ENCODE measurements at regions not wholly inside any gene's neighbourhood (a gene's known extent, or its start where the extent isn't known, plus 50 kb on each side); places are given as distances from the start of the nearest gene placed in this dataset.

DNA sequence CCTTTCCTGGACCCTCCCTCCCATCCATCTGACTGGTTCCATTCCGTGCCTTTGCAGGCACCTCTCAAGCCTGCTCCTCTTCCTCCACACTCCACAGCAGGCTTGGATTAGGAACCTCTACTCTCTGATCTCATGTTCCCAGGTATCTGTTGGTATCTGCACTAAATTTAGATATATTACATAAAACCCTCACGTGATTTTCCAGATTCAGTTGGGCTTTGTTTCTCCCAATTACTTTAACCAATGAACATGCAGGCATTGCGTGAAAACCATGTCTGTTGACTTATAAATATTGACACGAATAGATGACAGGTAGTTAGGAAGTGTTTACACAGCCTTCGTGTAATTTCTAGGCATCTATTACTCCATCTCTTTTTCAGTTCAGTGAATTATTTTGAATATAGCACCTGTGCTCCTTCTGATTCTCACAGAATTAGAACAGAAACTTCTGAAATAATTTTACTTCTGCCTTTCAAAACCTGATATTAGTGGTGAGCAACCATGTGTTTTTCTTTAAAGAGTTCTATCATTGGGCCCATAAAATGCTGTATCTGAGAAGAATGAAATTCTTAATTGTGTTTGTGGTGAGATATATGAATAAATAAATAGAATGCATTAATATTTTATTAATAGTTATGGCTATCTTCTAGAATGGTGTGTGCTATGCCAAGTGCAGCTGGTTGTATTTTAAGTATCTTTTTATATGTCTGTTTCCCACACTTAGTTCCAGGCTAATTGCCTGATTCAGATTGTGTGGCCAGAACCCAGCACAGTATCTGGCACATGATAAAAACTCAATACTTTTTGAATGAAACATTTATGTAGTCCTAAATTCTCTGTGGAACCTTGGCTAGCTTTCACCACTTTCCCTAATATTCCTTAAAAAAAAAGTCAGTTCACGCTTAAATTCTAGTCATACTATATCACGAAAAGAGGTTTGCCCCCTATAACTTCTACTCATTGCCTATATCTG is 304.8 kb downstream of the QDPR start:
- H2BK15ac ChIP-seq (ENCODE audit: low read depth, poor library complexity, severe bottlenecking), result no peak overlapping the region
- H3K23ac ChIP-seq (ENCODE audit: low read length in 2 of 2), result no peak overlapping the region
- 96% methylated on average over 4 of the region's 7 CpGs for WGBS
- no peak overlapping the region for H4K8ac ChIP-seq (ENCODE audit: low read length)
- H3K79me1 ChIP-seq (replicated peaks; ENCODE audit: low read length, poor library complexity, severe bottlenecking), result no peaks in the 10 kb centered on the region
- H2AK5ac ChIP-seq (ENCODE audit: low read length, severe bottlenecking), result no peak overlapping the region
- no peak overlapping the region for H3K4ac ChIP-seq (ENCODE audit: low read depth in 1 of 2, low read length in 2 of 2)
- no peak overlapping the region for H3K14ac ChIP-seq (ENCODE audit: low read length in 2 of 2)
- H3K27me3 ChIP-seq (ENCODE audit: control insufficient read depth in 1 of 2, insufficient read depth in 1 of 2, low read length in 2 of 2), result no peaks in the 10 kb centered on the region
- no peak for DNase-seq
- no peaks in the 10 kb centered on the region for H3K9me3 ChIP-seq (ENCODE audit: control insufficient read depth, low read length)
- H2BK12ac ChIP-seq (ENCODE audit: low read length in 2 of 2), result no peak overlapping the region
- no peak overlapping the region for H2BK5ac ChIP-seq (ENCODE audit: low read depth, low read length, poor library complexity, severe bottlenecking)
- H2BK120ac ChIP-seq (ENCODE audit: low read depth, low read length), result no peak overlapping the region
- H3K27ac ChIP-seq (ENCODE audit: low read length, poor library complexity, severe bottlenecking), result no peak overlapping the region
- no peak overlapping the region for H3K9ac ChIP-seq (ENCODE audit: low read length)
- no peaks in the 10 kb centered on the region for H3K36me3 ChIP-seq (ENCODE audit: control insufficient read depth in 1 of 2, insufficient read depth in 2 of 2, low read depth in 1 of 2, low read length in 2 of 2)
- no peak overlapping the region for H3K4me2 ChIP-seq (ENCODE audit: low read length, poor library complexity, severe bottlenecking)
- no peaks in the 10 kb centered on the region for H3K4me1 ChIP-seq (ENCODE audit: control insufficient read depth, insufficient read depth, low read depth, low read length)
- H3K4me3 ChIP-seq (ENCODE audit: insufficient read depth in 1 of 2, low read depth in 1 of 2, low read length in 2 of 2), result no peak overlapping the region
- H3K18ac ChIP-seq (ENCODE audit: low read depth in 1 of 2, low read length in 2 of 2), result no peak overlapping the region
- H2AFZ ChIP-seq (ENCODE audit: low read depth, low read length), result no peak overlapping the region
- no peak overlapping the region for H4K91ac ChIP-seq (ENCODE audit: low read length)

DNA sequence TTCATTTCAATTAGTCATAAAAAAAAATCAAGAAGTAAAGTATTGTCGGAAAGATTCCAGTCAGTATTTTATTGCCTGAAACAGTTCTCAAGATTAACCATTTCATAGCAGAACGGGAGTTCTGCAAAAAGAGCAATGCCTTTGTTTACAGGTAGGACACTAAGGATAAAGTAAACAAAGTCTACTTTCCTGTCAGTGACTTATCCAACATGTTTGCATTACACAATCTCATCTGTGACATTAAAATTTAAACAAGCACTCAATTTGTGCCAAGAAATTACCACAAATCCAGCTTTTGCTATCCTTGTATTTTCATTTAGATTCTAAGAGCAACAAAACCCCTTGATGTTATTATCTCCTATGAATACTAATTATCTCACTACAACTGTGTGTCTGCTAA is 306.5 kb upstream of the LDB2 start:
- H3K9me3 ChIP-seq (ENCODE audit: control insufficient read depth, low read length), result no peaks in the 10 kb centered on the region
- H3K18ac ChIP-seq (ENCODE audit: low read depth in 1 of 2, low read length in 2 of 2), result no peak overlapping the region
- no peaks in the 10 kb centered on the region for H3K27me3 ChIP-seq (ENCODE audit: control insufficient read depth in 1 of 2, insufficient read depth in 1 of 2, low read length in 2 of 2)
- no peak overlapping the region for H4K91ac ChIP-seq (ENCODE audit: low read length)
- no peak overlapping the region for H2BK15ac ChIP-seq (ENCODE audit: low read depth, poor library complexity, severe bottlenecking)
- H3K4me2 ChIP-seq (ENCODE audit: low read length, poor library complexity, severe bottlenecking), result no peak overlapping the region
- H3K4me1 ChIP-seq (ENCODE audit: control insufficient read depth, insufficient read depth, low read depth, low read length), result no peaks in the 10 kb centered on the region
- no peak overlapping the region for H3K14ac ChIP-seq (ENCODE audit: low read length in 2 of 2)
- no peak overlapping the region for H3K4ac ChIP-seq (ENCODE audit: low read depth in 1 of 2, low read length in 2 of 2)
- no peaks in the 10 kb centered on the region for H3K36me3 ChIP-seq (ENCODE audit: control insufficient read depth in 1 of 2, insufficient read depth in 2 of 2, low read depth in 1 of 2, low read length in 2 of 2)
- H3K27ac ChIP-seq (ENCODE audit: low read length, poor library complexity, severe bottlenecking), result no peak overlapping the region
- H3K4me3 ChIP-seq (ENCODE audit: insufficient read depth in 1 of 2, low read depth in 1 of 2, low read length in 2 of 2), result no peak overlapping the region
- no peak overlapping the region for H2BK12ac ChIP-seq (ENCODE audit: low read length in 2 of 2)
- DNase-seq, result peak; percentile 9
- no peak overlapping the region for H3K9ac ChIP-seq (ENCODE audit: low read length)
- no peak overlapping the region for H3K23ac ChIP-seq (ENCODE audit: low read length in 2 of 2)
- no peak overlapping the region for H4K8ac ChIP-seq (ENCODE audit: low read length)
- H2AFZ ChIP-seq (ENCODE audit: low read depth, low read length), result no peak overlapping the region
- no peak overlapping the region for H2BK120ac ChIP-seq (ENCODE audit: low read depth, low read length)
- no peak overlapping the region for H2BK5ac ChIP-seq (ENCODE audit: low read depth, low read length, poor library complexity, severe bottlenecking)
- no peak overlapping the region for H2AK5ac ChIP-seq (ENCODE audit: low read length, severe bottlenecking)
- 27% methylated on average over 2 of the region's 2 CpGs for WGBS
- H3K79me1 ChIP-seq (replicated peaks; ENCODE audit: low read length, poor library complexity, severe bottlenecking), result no peaks in the 10 kb centered on the region

DNA sequence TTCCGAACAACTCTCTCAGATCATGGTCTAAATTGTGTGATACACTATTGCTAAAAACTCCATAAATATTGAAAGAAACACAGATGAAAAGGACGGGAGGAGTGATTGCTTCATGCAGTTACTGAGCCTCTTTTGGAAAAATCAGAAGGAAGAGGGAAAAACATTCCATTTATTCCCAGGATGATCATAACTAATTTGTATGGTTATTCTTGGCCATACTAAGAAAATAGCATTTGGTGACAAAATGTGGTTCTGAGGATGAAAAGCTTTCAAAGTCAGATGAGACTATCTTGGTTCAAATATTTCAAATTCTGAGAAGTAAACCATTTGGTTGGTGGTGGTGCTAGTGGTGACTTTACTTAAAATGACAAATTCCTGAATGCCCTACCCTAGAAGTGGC is 305.4 kb upstream of the LDB2 start:
- Histone ChIP-seq H3K14ac (ENCODE audit: low read length in 2 of 2) (no peak overlapping the region), H3K27ac (ENCODE audit: low read length, poor library complexity, severe bottlenecking) (no peak overlapping the region), H2AFZ (ENCODE audit: low read depth, low read length) (no peak overlapping the region), H4K8ac (ENCODE audit: low read length) (no peak overlapping the region), H2BK120ac (ENCODE audit: low read depth, low read length) (no peak overlapping the region), H2BK12ac (ENCODE audit: low read length in 2 of 2) (no peak overlapping the region), H3K23ac (ENCODE audit: low read length in 2 of 2) (no peak overlapping the region), H2BK5ac (ENCODE audit: low read depth, low read length, poor library complexity, severe bottlenecking) (no peak overlapping the region), H3K36me3 (ENCODE audit: control insufficient read depth in 1 of 2, insufficient read depth in 2 of 2, low read depth in 1 of 2, low read length in 2 of 2) (no peaks in the 10 kb centered on the region), H3K9ac (ENCODE audit: low read length) (no peak overlapping the region), H3K4ac (ENCODE audit: low read depth in 1 of 2, low read length in 2 of 2) (no peak overlapping the region), H3K79me1 (replicated peaks; ENCODE audit: low read length, poor library complexity, severe bottlenecking) (no peaks in the 10 kb centered on the region), H2AK5ac (ENCODE audit: low read length, severe bottlenecking) (no peak overlapping the region), H3K9me3 (ENCODE audit: control insufficient read depth, low read length) (peaks cover 6% of the 10 kb centered on the region), H3K4me1 (ENCODE audit: control insufficient read depth, insufficient read depth, low read depth, low read length) (no peaks in the 10 kb centered on the region), H3K27me3 (ENCODE audit: control insufficient read depth in 1 of 2, insufficient read depth in 1 of 2, low read length in 2 of 2) (no peaks in the 10 kb centered on the region), H3K18ac (ENCODE audit: low read depth in 1 of 2, low read length in 2 of 2) (no peak overlapping the region), H2BK15ac (ENCODE audit: low read depth, poor library complexity, severe bottlenecking) (no peak overlapping the region), H3K4me2 (ENCODE audit: low read length, poor library complexity, severe bottlenecking) (no peak overlapping the region), H4K91ac (ENCODE audit: low read length) (no peak overlapping the region), H3K4me3 (ENCODE audit: insufficient read depth in 1 of 2, low read depth in 1 of 2, low read length in 2 of 2) (peak overlapping the region in 1 of 2 experiments; percentile 19)
- no peak for DNase-seq
- WGBS, result no CpG with 5 or more reads among the region's 2 CpGs

DNA sequence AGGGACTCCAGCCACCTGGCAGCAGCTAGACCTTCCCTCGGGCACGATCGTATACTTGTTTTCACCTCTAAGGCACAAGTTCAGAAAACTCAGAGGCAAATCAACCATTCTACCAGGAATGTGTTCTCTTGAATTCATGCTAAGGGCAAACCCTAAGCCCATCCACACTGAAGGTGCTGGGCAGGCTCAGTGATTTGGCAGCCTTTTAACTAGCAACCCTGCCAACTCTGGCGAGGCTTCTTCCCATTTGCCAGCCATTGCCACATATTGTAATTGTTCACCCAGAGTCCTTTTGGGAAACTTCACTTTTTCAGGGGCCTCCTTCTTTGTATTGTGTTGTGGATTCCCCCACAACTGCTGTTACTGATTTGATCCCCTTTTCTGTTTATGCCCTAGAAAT is 298.6 kb upstream of the LDB2 start:
- no peak overlapping the region for H3K4me3 ChIP-seq (ENCODE audit: insufficient read depth in 1 of 2, low read depth in 1 of 2, low read length in 2 of 2)

More for the DNA sequence above, 298.6 kb upstream of the LDB2 start:
- no peak overlapping the region for H2AK5ac ChIP-seq (ENCODE audit: low read length, severe bottlenecking)
- H2BK12ac ChIP-seq (ENCODE audit: low read length in 2 of 2), result no peak overlapping the region
- no peaks in the 10 kb centered on the region for H3K36me3 ChIP-seq (ENCODE audit: control insufficient read depth in 1 of 2, insufficient read depth in 2 of 2, low read depth in 1 of 2, low read length in 2 of 2)
- WGBS, result 93% methylated on average over 4 of the region's 4 CpGs
- no peak overlapping the region for H2BK120ac ChIP-seq (ENCODE audit: low read depth, low read length)
- H4K8ac ChIP-seq (ENCODE audit: low read length), result peak overlapping the region; percentile 23
- H3K27ac ChIP-seq (ENCODE audit: low read length, poor library complexity, severe bottlenecking), result no peak overlapping the region
- no peak overlapping the region for H2AFZ ChIP-seq (ENCODE audit: low read depth, low read length)
- no peak overlapping the region for H3K4me2 ChIP-seq (ENCODE audit: low read length, poor library complexity, severe bottlenecking)
- no peak for DNase-seq
- H3K4ac ChIP-seq (ENCODE audit: low read depth in 1 of 2, low read length in 2 of 2), result no peak overlapping the region
- no peak overlapping the region for H4K91ac ChIP-seq (ENCODE audit: low read length)
- no peak overlapping the region for H3K18ac ChIP-seq (ENCODE audit: low read depth in 1 of 2, low read length in 2 of 2)
- H3K23ac ChIP-seq (ENCODE audit: low read length in 2 of 2), result peak overlapping the region in 1 of 2 experiments; percentile 34
- no peaks in the 10 kb centered on the region for H3K79me1 ChIP-seq (replicated peaks; ENCODE audit: low read length, poor library complexity, severe bottlenecking)
- no peaks in the 10 kb centered on the region for H3K4me1 ChIP-seq (ENCODE audit: control insufficient read depth, insufficient read depth, low read depth, low read length)
- H2BK15ac ChIP-seq (ENCODE audit: low read depth, poor library complexity, severe bottlenecking), result no peak overlapping the region
- no peaks in the 10 kb centered on the region for H3K27me3 ChIP-seq (ENCODE audit: control insufficient read depth in 1 of 2, insufficient read depth in 1 of 2, low read length in 2 of 2)
- H3K9me3 ChIP-seq (ENCODE audit: control insufficient read depth, low read length), result peaks cover 10% of the 10 kb centered on the region
- H3K9ac ChIP-seq (ENCODE audit: low read length), result no peak overlapping the region
- H2BK5ac ChIP-seq (ENCODE audit: low read depth, low read length, poor library complexity, severe bottlenecking), result no peak overlapping the region
- no peak overlapping the region for H3K14ac ChIP-seq (ENCODE audit: low read length in 2 of 2)

All from mesenchymal stem cell (in vitro differentiated cells and primary cell).